WERI-Rb-1 (cell line): ENCODE measurements at regions not wholly inside any gene's neighbourhood (a gene's known extent, or its start where the extent isn't known, plus 50 kb on each side); places are given as distances from the start of the nearest gene placed in this dataset.

Experiments used
- DNase-seq: peaks from one replicate; pipeline ENCODE4 v3.0.0-alpha.2; 2020
- H3K27ac ChIP-seq: fragments of 250-450 bp; sonication (Bioruptor Pico); 2 replicates; pipeline ENCODE4 v1.5.1; 2020; ENCODE audit warnings: mild to moderate bottlenecking, moderate library complexity
- H3K27me3 ChIP-seq: fragments of 250-450 bp; sonication (Bioruptor Pico); 2 replicates; pipeline ENCODE4 v1.5.1; 2021; ENCODE audit warnings: mild to moderate bottlenecking, low read depth, moderate library complexity; ENCODE audit not compliant: insufficient read depth, severe bottlenecking
- H3K36me3 ChIP-seq: fragments of 250-450 bp; sonication (Bioruptor Pico); 2 replicates; pipeline ENCODE4 v1.5.1; 2020; ENCODE audit warnings: mild to moderate bottlenecking, moderate library complexity
- H3K4me3 ChIP-seq: 2 replicates; pipeline ENCODE4 v1.5.1; 2011; ENCODE audit warnings: low read depth, mild to moderate bottlenecking, control low read depth, low read length
- H3K9me3 ChIP-seq: fragments of 250-450 bp; sonication (Bioruptor Pico); 2 replicates; pipeline ENCODE4 v1.5.1; 2021; ENCODE audit warnings: mild to moderate bottlenecking, moderate library complexity; ENCODE audit not compliant: severe bottlenecking
- CTCF ChIP-seq: IDR thresholded peaks from 2 replicates; pipeline ENCODE4 v1.5.1; 2011; ENCODE audit warnings: low read depth, mild to moderate bottlenecking, control low read depth, inconsistent platforms, low read length

DNA sequence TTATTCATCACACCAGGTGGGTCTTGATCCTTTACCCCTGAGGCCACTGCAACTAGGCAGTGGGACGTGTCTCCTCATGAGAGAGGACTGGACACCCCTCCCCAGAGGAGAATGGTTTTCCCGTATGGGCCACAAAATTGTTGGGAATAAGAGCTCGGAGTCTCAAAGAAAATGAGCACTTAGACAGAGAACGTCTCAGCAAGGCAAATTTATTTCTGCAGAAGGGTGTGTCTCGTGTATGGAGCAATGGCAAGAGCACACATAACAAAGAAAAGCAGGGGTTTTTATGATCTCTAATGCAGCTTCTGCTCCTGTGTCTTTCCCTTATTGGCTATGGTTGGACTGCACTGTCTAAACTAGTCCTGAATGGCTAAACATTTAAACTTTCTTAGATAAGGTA is 803.5 kb downstream of the PLOD2 start:
- peaks cover 18% of the 10 kb centered on the region for H3K9me3 ChIP-seq
- H3K27ac ChIP-seq, result no peak overlapping the region
- no peak for DNase-seq
- H3K27me3 ChIP-seq, result no peaks in the 10 kb centered on the region
- no peak overlapping the region for H3K4me3 ChIP-seq
- H3K36me3 ChIP-seq, result no peaks in the 10 kb centered on the region
- no peak for TF ChIP-seq CTCF

DNA sequence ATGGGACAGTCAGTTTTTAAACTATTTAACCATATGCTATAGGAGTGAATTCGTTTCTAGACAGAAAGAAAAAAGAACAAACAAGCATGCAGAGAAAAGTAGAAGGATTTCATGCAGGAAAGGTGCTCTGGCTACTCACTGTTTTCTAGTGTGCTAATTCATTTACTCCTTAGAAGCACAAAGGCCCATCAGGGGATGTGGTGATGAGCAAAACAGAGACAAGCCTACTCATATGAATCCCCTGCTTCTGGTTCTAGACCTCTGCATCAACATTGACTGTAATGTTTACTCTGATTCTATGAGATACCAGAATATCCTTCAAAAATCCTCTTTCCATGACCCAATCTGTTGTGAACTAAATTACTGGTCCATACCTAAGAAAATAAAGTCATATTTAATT is 801.9 kb downstream of the PLOD2 start:
- H3K27me3 ChIP-seq, result no peaks in the 10 kb centered on the region
- TF ChIP-seq CTCF, result no peak
- no peaks in the 10 kb centered on the region for H3K36me3 ChIP-seq
- H3K9me3 ChIP-seq, result peaks cover 14% of the 10 kb centered on the region
- H3K4me3 ChIP-seq, result no peak overlapping the region
- DNase-seq, result no peak
- no peak overlapping the region for H3K27ac ChIP-seq

- Histone ChIP-seq H3K27ac (no peak overlapping the region), H3K27me3 (no peaks in the 10 kb centered on the region), H3K4me3 (no peak overlapping the region), H3K36me3 (no peaks in the 10 kb centered on the region), H3K9me3 (no peaks in the 10 kb centered on the region)
- TF ChIP-seq CTCF, result no peak
- no peak for DNase-seq
Observed at GRCh38 chr3:145368748-145369147, 792.2 kb downstream of the PLOD2 start.

DNA sequence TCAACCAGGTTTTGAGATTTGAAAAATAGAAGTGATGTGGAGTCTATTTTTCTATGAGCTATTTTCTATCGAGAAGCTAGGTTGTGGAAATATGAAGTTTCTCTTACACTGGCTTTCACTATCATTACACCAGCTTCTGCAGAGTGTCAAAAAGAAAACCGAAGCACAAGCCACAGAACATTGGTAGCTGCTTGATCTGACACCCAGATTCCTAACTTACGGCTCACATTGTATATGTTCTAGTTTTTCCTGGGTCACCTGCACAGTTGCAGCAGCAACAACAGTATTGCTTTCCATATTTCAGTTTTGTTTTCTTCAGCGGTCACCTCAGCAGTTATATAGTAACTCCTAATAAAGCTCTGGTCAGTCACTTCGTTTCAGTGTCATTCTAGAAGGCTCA is 790.1 kb downstream of the PLOD2 start:
- Histone ChIP-seq H3K27me3 (no peaks in the 10 kb centered on the region), H3K36me3 (no peaks in the 10 kb centered on the region), H3K4me3 (no peak overlapping the region), H3K9me3 (no peaks in the 10 kb centered on the region), H3K27ac (no peak overlapping the region)
- no peak for TF ChIP-seq CTCF
- no peak for DNase-seq

GRCh38 chr3:145377301-145377700 is 783.7 kb downstream of the PLOD2 start:
- Histone ChIP-seq H3K4me3 (no peak overlapping the region), H3K27ac (no peak overlapping the region), H3K27me3 (no peaks in the 10 kb centered on the region), H3K36me3 (no peaks in the 10 kb centered on the region), H3K9me3 (no peaks in the 10 kb centered on the region)
- no peak for TF ChIP-seq CTCF
- DNase-seq, result no peak

GRCh38 chr3:145383416-145383815 is 777.6 kb downstream of the PLOD2 start:
- TF ChIP-seq CTCF, result no peak
- no peak for DNase-seq
- no peaks in the 10 kb centered on the region for H3K36me3 ChIP-seq
- H3K27me3 ChIP-seq, result no peaks in the 10 kb centered on the region
- no peak overlapping the region for H3K4me3 ChIP-seq
- no peak overlapping the region for H3K27ac ChIP-seq
- H3K9me3 ChIP-seq, result no peaks in the 10 kb centered on the region
